GM06990 (cell line): ENCODE measurements at regions not wholly inside any gene's neighbourhood (a gene's known extent, or its start where the extent isn't known, plus 50 kb on each side); places are given as distances from the start of the nearest gene placed in this dataset.
"Not testable (repeated sequence)": the region's sequence is repeated elsewhere in the genome, so short reads cannot be mapped to it uniquely, and the experiment has no call there.

Source experiments
- DNase-seq: peaks from one replicate; pipeline ENCODE4 v3.0.0-alpha.2; 2011; ENCODE audit not compliant: insufficient read length; ENCODE audit errors: extremely low read depth
- H3K27me3 ChIP-seq: replicated peaks from 2 replicates; pipeline ENCODE4 v1.6.0; 2011; ENCODE audit warnings: low read length; ENCODE audit not compliant: control insufficient read depth, insufficient read depth
- H3K36me3 ChIP-seq: 2 replicates; pipeline ENCODE4 v1.5.1; 2011; ENCODE audit warnings: low read length; ENCODE audit not compliant: control insufficient read depth, insufficient read depth
- H3K4me3 ChIP-seq: replicated peaks from 2 replicates; pipeline ENCODE4 v1.5.1; 2011; ENCODE audit warnings: low read depth, mild to moderate bottlenecking, control low read depth, low read length
- TF ChIP-seq, protein P1 (sequence below): IDR thresholded peaks from 2 replicates; pipeline ENCODE4 v1.5.1; 2011; ENCODE audit warnings: low read length, control low read depth, mild to moderate bottlenecking, inconsistent platforms; ENCODE audit not compliant: insufficient read depth, poor library complexity, severe bottlenecking

DNA sequence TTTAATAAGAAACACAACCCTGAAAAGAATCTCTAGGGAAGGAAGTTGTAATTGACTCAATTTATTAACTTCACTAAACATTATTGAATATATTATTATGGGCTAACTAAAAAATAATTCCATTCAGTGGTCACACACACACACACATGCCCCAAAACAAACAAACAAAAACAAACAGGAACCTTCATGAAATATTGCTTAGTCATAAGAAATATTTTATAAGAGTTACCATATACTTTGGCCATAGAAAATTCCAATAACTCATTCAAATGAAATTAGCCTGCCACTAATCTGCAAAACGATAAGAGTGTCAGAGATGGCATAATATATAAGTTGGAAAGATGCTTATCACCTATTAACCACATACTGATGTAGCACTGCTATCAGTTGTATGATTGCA lies 268.4 kb upstream of the AMIGO2 start:
- no peak overlapping the region for H3K4me3 ChIP-seq
- DNase-seq: no peak
- TF ChIP-seq, protein P1, sequence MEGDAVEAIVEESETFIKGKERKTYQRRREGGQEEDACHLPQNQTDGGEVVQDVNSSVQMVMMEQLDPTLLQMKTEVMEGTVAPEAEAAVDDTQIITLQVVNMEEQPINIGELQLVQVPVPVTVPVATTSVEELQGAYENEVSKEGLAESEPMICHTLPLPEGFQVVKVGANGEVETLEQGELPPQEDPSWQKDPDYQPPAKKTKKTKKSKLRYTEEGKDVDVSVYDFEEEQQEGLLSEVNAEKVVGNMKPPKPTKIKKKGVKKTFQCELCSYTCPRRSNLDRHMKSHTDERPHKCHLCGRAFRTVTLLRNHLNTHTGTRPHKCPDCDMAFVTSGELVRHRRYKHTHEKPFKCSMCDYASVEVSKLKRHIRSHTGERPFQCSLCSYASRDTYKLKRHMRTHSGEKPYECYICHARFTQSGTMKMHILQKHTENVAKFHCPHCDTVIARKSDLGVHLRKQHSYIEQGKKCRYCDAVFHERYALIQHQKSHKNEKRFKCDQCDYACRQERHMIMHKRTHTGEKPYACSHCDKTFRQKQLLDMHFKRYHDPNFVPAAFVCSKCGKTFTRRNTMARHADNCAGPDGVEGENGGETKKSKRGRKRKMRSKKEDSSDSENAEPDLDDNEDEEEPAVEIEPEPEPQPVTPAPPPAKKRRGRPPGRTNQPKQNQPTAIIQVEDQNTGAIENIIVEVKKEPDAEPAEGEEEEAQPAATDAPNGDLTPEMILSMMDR: no peak

DNA sequence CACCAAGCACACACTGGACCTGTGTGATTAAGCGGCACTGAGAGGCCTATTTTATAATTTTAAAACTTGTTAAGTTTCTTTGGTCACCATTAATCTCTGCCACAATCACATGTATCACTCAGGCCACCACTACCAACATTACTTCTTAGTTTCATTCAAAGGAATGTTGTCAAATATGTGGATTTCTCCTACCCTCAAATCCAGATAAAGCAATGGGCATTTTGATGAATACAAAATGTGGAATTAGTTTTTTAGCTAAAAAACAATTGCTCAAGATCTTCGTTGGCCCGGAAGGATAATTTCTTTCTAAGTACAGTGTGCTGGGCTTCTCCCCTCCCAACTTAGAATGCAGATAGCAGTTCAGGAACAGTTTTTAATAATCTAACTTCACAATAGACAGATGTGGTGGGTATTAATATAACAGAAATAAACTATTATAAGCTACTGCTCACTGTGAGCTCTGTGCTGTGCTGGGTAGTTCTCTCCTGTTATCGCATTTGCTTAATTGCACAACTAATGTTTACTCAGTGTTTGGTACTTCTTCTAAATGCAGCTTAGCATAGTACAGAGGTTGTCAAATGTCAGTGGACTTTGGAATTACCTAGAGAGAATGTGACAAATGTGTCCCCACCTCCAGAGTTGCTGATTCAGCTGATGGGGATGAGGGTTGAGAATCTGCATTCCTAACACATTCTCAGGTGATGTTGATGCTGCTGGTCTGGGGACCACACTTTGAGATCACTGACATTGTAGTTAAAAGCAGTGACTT lies 266.7 kb upstream of the AMIGO2 start:
- TF ChIP-seq, protein P1: no peak
- no peaks in the 10 kb centered on the region for H3K36me3 ChIP-seq
- no peak for DNase-seq

More for the DNA sequence above, 268.4 kb upstream of the AMIGO2 start:
- no peaks in the 10 kb centered on the region for H3K36me3 ChIP-seq
- no peaks in the 10 kb centered on the region for H3K27me3 ChIP-seq

DNA sequence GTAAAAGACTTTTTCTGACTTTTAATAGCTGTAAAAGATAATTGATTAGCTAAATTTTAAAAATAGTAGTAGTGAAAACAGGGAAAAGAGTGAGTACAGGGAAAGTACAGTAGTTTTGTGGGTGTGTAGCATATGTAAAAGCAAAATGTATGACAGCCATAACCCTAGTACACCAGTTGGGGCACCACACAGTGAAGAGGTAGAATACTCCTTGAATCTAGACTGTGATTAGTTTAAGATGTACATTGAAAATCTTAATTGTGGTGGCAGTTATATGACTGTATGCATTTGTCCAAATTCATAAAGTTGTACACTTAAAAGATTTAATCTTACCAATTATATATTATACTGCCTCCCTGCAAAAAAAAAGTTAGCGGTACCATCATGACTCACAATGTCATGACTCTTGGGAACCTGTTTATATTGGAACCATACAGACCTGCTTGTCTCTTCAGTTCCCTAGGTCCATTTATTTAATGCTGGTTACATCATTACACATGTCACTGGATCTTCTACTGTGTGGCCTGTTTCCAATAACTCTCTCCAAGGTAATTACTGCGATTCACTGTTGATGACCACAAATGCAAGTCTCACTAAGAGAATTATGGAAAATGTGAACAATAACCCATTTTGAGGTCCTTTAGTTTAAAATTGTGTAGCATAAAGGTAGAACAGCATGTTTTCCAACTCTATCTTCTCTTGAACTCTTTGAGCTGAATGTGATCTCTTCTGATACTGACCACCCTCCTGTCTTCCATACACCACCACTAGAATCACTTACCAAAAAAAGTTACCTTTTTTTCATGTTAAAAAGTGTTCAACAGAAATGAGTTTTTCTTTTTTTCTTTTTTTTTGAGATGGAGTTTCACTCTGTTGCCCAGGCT lies 264.2 kb upstream of the AMIGO2 start:
- TF ChIP-seq, protein P1: no peak
- H3K4me3 ChIP-seq: no peak overlapping the region
- DNase-seq: no peak

More for the DNA sequence above, 266.7 kb upstream of the AMIGO2 start:
- H3K27me3 ChIP-seq: no peaks in the 10 kb centered on the region
- no peak overlapping the region for H3K4me3 ChIP-seq

DNA sequence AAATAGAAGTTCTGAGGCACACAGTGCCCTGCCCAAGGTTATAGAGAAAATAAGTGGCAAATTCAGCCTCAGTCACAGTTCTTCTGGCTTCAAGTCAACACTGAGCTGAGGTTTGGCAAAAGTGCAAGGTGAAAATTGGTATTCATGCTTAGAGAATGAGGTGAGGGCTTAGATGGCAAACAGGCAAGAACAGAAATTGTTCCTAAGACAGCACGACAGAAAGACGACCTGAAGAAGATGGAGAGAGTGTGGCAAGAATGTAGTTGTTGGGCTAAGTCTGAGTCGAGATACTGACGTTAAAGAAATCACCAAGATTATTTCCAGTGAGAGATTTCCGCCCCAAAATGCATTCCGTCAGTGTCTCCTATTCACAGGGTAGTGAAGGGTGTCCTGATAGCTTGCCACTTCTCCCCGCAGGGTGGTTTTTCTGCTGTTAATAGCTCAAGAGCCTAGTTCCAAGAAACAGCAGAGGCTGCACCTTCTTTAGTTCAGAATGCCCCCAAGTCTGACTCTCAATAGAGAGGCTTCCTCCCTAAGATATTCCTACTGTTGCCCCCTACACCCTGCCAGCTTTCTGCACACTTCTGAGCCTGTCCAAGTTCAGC lies 260.8 kb upstream of the AMIGO2 start:
- no peaks in the 10 kb centered on the region for H3K36me3 ChIP-seq
- no peak overlapping the region for H3K4me3 ChIP-seq
- TF ChIP-seq, protein P1: no peak
- no peaks in the 10 kb centered on the region for H3K27me3 ChIP-seq
- no peak for DNase-seq

More for the DNA sequence above, 264.2 kb upstream of the AMIGO2 start:
- Histone ChIP-seq H3K36me3 (no peaks in the 10 kb centered on the region), H3K27me3 (no peaks in the 10 kb centered on the region)

DNA sequence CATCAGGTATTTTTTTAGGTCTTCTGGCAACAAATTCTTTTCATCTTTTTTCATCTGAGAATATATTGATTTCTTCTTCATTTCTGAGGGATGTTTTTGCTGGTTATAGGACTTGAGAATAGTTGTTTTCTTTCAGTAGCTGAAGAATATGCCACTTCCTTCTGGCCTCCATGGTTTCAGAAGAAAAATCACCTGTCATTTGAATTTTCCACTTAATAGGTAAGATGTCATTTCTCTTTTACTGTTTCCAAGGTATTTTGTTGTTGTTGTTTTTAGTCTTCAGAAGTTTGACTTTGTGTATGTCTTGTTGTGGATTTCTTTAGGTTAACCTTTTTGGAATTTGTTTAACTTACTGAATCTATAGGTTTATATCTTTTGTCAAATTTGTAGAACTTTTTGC lies 257.8 kb upstream of the AMIGO2 start:
- DNase-seq: no peak
- no peak overlapping the region for H3K4me3 ChIP-seq
- TF ChIP-seq, protein P1: no peak
- no peaks in the 10 kb centered on the region for H3K36me3 ChIP-seq
- no peaks in the 10 kb centered on the region for H3K27me3 ChIP-seq

DNA sequence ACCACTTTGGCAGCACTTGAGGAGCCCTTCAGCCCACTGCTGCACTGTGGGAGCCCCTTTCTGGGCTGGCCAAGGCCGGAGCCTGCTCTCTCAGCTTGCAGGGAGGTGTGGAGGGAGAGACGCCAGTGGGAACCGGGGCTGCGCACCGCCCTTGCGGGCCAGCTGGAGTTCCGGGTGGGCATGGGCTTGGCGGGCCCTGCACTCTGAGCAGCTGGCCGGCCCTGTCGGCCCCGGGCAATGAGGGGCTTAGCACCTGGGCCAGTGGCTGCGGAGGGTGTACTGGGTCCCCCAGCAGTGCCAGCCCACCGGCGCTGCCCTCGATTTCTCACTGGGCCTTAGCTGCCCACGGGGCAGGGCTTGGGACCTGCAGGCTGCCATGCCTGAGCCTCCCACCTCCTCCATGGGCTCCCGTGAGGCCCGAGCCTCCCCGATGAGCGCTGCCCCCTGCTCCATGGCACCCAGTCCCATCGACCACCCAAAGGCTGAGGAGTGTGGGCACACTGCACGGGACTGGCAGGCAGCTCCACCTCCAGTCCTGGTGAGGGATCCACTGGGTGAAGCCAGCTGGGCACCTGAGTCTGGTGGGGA lies 253.6 kb upstream of the AMIGO2 start:
- not testable (repeated sequence) for DNase-seq, H3K36me3 ChIP-seq, H3K4me3 ChIP-seq, H3K27me3 ChIP-seq
